ENCODE measurements at regions not wholly inside any gene's neighbourhood (a gene's known extent, or its start where the extent isn't known, plus 50 kb on each side); places are given as distances from the start of the nearest gene placed in this dataset.

GRCh38 chr6:51487937-51488336, 599.5 kb downstream of the PKHD1 start:
- no peak for ATAC-seq
- Mint-ChIP-seq H3K9me3 (ENCODE audit: low read depth) (peaks cover 10% of the 10 kb centered on the region), H3K36me3 (no peaks in the 10 kb centered on the region), H3K4me3 (no peak overlapping the region), H3K27ac (no peak overlapping the region), H3K4me1 (no peaks in the 10 kb centered on the region), H3K27me3 (no peaks in the 10 kb centered on the region)
- CTCF ChIA-PET: no interaction called here
- no peak for DNase-seq

DNA sequence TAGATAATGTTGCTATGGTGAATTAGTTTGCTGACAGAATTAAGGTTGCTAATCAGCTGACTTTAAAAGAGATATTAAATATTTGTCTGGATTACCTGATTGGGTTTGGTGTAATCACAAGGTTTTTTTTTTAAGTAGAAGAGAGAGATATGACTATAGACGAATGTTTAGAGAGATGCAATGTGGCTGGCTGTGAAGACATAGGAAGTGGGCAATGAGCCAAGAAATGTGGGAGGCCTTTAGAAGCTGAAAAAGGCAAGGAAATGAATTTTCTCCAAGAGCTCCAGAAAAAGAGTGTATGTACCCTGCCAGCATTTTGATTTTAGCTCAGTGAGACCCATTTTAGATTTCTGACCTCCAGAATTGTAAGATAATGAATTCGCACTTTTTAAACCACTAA, 598.3 kb downstream of the PKHD1 start:
- CTCF ChIA-PET: no interaction called here
- Mint-ChIP-seq H3K27ac (no peak overlapping the region), H3K4me1 (no peaks in the 10 kb centered on the region), H3K9me3 (ENCODE audit: low read depth) (peaks cover 10% of the 10 kb centered on the region), H3K4me3 (no peak overlapping the region), H3K36me3 (no peaks in the 10 kb centered on the region), H3K27me3 (no peaks in the 10 kb centered on the region)
- no peak for DNase-seq
- ATAC-seq: no peak

GRCh38 chr6:51490101-51490500, 597.3 kb downstream of the PKHD1 start:
- ATAC-seq: no peak
- H3K9me3 Mint-ChIP-seq (ENCODE audit: low read depth): peaks cover 9% of the 10 kb centered on the region
- H3K27ac Mint-ChIP-seq: no peak overlapping the region
- H3K4me3 Mint-ChIP-seq: no peak overlapping the region
- no peaks in the 10 kb centered on the region for H3K36me3 Mint-ChIP-seq
- H3K4me1 Mint-ChIP-seq: no peaks in the 10 kb centered on the region
- no peaks in the 10 kb centered on the region for H3K27me3 Mint-ChIP-seq
- CTCF ChIA-PET: no interaction called here
- no peak for DNase-seq

- Mint-ChIP-seq H3K27ac (no peak overlapping the region), H3K9me3 (ENCODE audit: low read depth) (peaks cover 8% of the 10 kb centered on the region), H3K4me1 (no peaks in the 10 kb centered on the region), H3K27me3 (no peaks in the 10 kb centered on the region), H3K4me3 (no peak overlapping the region), H3K36me3 (no peaks in the 10 kb centered on the region)
- no peak for DNase-seq
- no peak for ATAC-seq
- CTCF ChIA-PET: no interaction called here
Observed at GRCh38 chr6:51494342-51494741, 593.1 kb downstream of the PKHD1 start.

GRCh38 chr6:51495096-51495495, 592.3 kb downstream of the PKHD1 start:
- no peaks in the 10 kb centered on the region for H3K4me1 Mint-ChIP-seq
- H3K27me3 Mint-ChIP-seq: no peaks in the 10 kb centered on the region
- peaks cover 8% of the 10 kb centered on the region for H3K9me3 Mint-ChIP-seq (ENCODE audit: low read depth)
- no peaks in the 10 kb centered on the region for H3K36me3 Mint-ChIP-seq
- CTCF ChIA-PET: no interaction called here
- H3K27ac Mint-ChIP-seq: no peak overlapping the region
- DNase-seq (no peak), ATAC-seq (no peak)
- no peak overlapping the region for H3K4me3 Mint-ChIP-seq

DNA sequence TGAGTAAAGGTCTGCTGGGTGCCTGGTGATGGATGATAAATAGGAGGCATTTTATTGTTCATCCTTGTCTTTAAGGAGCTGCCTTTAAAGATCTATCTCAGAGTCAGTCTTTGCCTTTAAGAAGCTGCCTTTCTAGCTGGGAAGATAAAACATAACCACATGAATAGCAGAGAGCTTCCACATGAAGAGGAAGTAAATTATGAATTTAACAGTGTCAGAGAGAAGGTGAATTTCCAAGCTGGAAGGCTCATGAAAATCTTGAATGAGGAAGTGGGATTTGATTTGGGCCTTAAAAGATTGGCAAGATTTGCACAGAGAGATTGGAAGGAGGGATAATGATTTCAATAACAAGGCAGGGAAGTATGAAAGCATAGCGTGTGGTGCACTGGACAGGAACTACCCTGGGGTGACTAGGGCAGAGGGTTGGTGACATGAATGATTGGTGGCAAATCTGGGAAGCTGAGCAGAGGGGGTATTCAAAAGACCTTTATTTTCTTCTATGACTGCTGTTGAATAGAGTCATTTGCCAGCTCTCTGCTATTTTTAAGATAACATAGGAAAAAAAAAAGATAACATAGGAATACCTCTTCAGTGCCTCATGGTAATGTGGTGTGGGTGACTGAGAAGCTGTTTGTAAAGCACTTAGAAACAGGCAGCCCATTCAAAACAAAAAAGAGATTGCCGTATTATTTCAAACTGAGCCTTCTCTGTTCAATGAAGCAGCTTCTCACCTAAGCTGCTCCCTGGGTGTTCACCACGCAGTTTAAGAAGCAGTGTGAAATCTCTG, 591.6 kb downstream of the PKHD1 start:
- DNase-seq: no peak
- CTCF ChIA-PET: no interaction called here
- no peaks in the 10 kb centered on the region for H3K27me3 Mint-ChIP-seq
- no peak overlapping the region for H3K4me3 Mint-ChIP-seq
- no peaks in the 10 kb centered on the region for H3K4me1 Mint-ChIP-seq
- ATAC-seq: no peak
- H3K36me3 Mint-ChIP-seq: no peaks in the 10 kb centered on the region
- H3K9me3 Mint-ChIP-seq (ENCODE audit: low read depth): peaks cover 4% of the 10 kb centered on the region
- no peak overlapping the region for H3K27ac Mint-ChIP-seq

GRCh38 chr6:51502996-51503395, 584.4 kb downstream of the PKHD1 start:
- ATAC-seq (no peak), DNase-seq (no peak)
- no peaks in the 10 kb centered on the region for H3K36me3 Mint-ChIP-seq
- H3K9me3 Mint-ChIP-seq (ENCODE audit: low read depth): peaks cover 3% of the 10 kb centered on the region
- CTCF ChIA-PET: no interaction called here
- no peaks in the 10 kb centered on the region for H3K4me1 Mint-ChIP-seq
- H3K4me3 Mint-ChIP-seq: no peak overlapping the region
- no peaks in the 10 kb centered on the region for H3K27me3 Mint-ChIP-seq
- H3K27ac Mint-ChIP-seq: no peak overlapping the region

GRCh38 chr6:51505434-51505833, 582.0 kb downstream of the PKHD1 start:
- Mint-ChIP-seq H3K9me3 (ENCODE audit: low read depth) (peaks cover 3% of the 10 kb centered on the region), H3K27me3 (no peaks in the 10 kb centered on the region), H3K4me1 (no peaks in the 10 kb centered on the region), H3K27ac (no peak overlapping the region), H3K36me3 (no peaks in the 10 kb centered on the region), H3K4me3 (no peak overlapping the region)
- CTCF ChIA-PET: no interaction called here
- ATAC-seq (no peak), DNase-seq (no peak)

DNA sequence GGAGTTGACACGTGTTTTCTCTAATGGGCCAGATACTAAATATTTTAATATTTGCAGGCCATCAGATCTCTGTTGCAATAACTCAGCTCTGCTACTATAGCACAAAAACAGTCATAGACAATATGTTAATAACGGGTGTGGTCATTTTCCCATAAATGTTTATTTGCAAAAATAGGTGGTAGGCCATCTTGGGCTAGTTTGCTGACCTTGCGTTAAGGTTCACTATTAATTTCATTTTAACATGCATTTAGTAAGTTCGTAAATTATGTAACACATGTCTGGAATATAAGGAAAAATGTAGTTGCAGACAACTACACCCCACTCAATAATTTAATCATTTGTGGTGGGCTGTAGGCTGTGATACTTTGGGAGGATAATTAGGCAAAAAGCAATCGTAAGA, 577.8 kb downstream of the PKHD1 start:
- H3K36me3 Mint-ChIP-seq: no peaks in the 10 kb centered on the region
- ATAC-seq: no peak

GRCh38 chr6:51511081-51511480, 576.3 kb downstream of the PKHD1 start:
- H3K27me3 Mint-ChIP-seq: no peaks in the 10 kb centered on the region
- H3K27ac Mint-ChIP-seq: no peak overlapping the region
- DNase-seq (no peak), ATAC-seq (no peak)
- CTCF ChIA-PET: no interaction called here
- no peaks in the 10 kb centered on the region for H3K36me3 Mint-ChIP-seq
- no peak overlapping the region for H3K4me3 Mint-ChIP-seq
- no peaks in the 10 kb centered on the region for H3K4me1 Mint-ChIP-seq
- peaks cover 3% of the 10 kb centered on the region for H3K9me3 Mint-ChIP-seq (ENCODE audit: low read depth)

More for the DNA sequence above, 577.8 kb downstream of the PKHD1 start:
- Mint-ChIP-seq H3K27me3 (no peaks in the 10 kb centered on the region), H3K9me3 (ENCODE audit: low read depth) (peaks cover 3% of the 10 kb centered on the region), H3K4me3 (no peak overlapping the region), H3K4me1 (no peaks in the 10 kb centered on the region), H3K27ac (no peak overlapping the region)
- no peak for DNase-seq
- CTCF ChIA-PET: no interaction called here

DNA sequence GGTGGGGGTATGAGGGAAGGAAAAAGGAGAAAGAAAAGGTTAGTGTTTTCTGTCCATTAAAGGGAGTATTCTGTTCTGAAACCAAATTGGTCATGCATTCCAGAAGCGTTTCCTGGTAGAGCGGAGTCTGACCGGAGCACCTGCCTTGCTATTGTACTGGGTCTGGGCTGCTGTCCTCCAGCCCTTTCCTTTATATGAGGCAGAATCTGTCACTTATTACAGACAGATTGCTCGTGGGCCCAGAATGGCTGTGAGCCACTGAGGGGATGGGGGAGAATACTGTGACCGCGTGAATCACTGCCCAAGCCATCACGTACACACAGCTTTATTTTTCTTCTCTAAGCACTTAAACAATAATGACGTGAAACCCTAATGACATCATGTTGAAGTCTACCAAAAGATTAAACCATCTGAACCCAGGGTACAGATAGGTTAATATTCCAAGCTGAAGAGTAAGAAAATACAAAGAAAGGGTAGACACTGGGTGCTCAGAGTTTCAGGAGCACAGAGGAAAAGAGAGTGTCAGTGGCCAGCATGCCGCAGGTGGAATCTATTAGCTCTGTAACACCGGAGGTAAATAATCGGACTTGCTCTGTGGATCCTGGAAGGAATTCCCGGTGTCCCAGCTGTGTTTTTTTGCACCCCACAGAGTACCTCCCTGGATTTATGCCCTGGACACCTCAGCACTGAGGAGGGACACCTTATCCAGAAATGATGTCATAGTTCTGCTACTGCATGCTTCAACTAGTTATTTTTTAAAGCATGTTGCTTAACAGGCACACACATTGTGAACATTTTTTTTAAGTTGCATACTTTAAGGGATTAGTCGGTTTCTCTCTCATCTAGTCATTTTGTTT, 573.3 kb downstream of the PKHD1 start:
- ATAC-seq (no peak), DNase-seq (no peak)
- Mint-ChIP-seq H3K4me1 (no peaks in the 10 kb centered on the region), H3K9me3 (ENCODE audit: low read depth) (peaks cover 8% of the 10 kb centered on the region), H3K27ac (no peak overlapping the region), H3K4me3 (no peak overlapping the region), H3K36me3 (no peaks in the 10 kb centered on the region), H3K27me3 (no peaks in the 10 kb centered on the region)
- CTCF ChIA-PET: no interaction called here

DNA sequence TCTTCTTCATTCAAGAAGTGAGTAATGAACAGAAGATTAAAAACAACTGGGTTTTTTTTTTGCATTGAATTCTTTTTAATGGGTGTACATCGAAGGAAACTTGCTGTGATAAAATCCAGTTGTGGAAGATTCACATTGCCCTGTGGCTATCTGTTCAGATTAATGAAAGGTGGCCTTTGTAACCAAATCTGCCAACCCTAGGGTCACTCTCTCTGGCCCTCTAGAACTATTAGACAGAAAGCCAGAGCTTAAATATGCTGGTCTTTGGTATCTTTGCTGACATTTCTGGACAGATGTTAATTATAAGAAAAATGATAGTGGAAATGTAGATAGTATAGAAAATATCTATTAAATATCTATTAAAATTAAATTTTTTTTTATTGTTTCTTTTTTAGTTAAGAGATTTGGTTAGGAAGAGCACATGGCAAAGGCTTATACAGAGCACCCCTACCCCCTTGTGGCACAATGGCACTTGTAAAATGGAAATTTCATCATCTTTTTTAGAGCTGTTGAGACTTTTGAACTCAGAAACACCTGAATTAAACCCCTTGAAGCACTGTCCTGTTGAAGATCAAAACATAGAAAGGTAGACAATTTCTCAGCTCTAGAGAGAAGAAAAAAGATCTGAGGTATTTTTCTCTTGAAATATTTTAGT, 572.5 kb downstream of the PKHD1 start:
- H3K4me3 Mint-ChIP-seq: no peak overlapping the region
- no peaks in the 10 kb centered on the region for H3K4me1 Mint-ChIP-seq
- no peaks in the 10 kb centered on the region for H3K36me3 Mint-ChIP-seq
- no peak for DNase-seq
- no peaks in the 10 kb centered on the region for H3K27me3 Mint-ChIP-seq
- H3K27ac Mint-ChIP-seq: no peak overlapping the region
- ATAC-seq: no peak
- CTCF ChIA-PET: no interaction called here
- H3K9me3 Mint-ChIP-seq (ENCODE audit: low read depth): peaks cover 8% of the 10 kb centered on the region

GRCh38 chr6:51526049-51526448, 561.4 kb downstream of the PKHD1 start:
- ATAC-seq: no peak
- no peaks in the 10 kb centered on the region for H3K4me1 Mint-ChIP-seq
- no peak for DNase-seq
- no peaks in the 10 kb centered on the region for H3K27me3 Mint-ChIP-seq
- CTCF ChIA-PET: no interaction called here
- no peak overlapping the region for H3K27ac Mint-ChIP-seq
- H3K9me3 Mint-ChIP-seq (ENCODE audit: low read depth): peaks cover 2% of the 10 kb centered on the region
- H3K4me3 Mint-ChIP-seq: no peak overlapping the region
- H3K36me3 Mint-ChIP-seq: no peaks in the 10 kb centered on the region

- no peak for DNase-seq
- no peaks in the 10 kb centered on the region for H3K36me3 Mint-ChIP-seq
- H3K27me3 Mint-ChIP-seq: no peaks in the 10 kb centered on the region
- peaks cover 2% of the 10 kb centered on the region for H3K9me3 Mint-ChIP-seq (ENCODE audit: low read depth)
- CTCF ChIA-PET: no interaction called here
- no peak overlapping the region for H3K4me3 Mint-ChIP-seq
- no peak overlapping the region for H3K27ac Mint-ChIP-seq
- no peaks in the 10 kb centered on the region for H3K4me1 Mint-ChIP-seq
- ATAC-seq: no peak
Observed at GRCh38 chr6:51526922-51527321, 560.5 kb downstream of the PKHD1 start.

Data from activated CD8-positive, alpha-beta memory T cell treated with anti-CD3 and anti-CD28 coated beads, Interleukin-2, amount 10 ng/mL, durations not matched to agents 7 days and 5 days (primary cell).